ENCODE measurements at regions not wholly inside any gene's neighbourhood (a gene's known extent, or its start where the extent isn't known, plus 50 kb on each side); places are given as distances from the start of the nearest gene placed in this dataset.

- TF ChIP-seq CTCF (IDR thresholded peaks at IDR 0.05), result no peak
- TF ChIP-seq POLR2A (IDR thresholded peaks at IDR 0.05), result no peak
Measured at GRCh38 chr20:60648556-60648955, 603.5 kb upstream of the CDH4 start.

All from lower leg skin (tissue), 3 donors.